GM12865 (cell line): ENCODE measurements at regions not wholly inside any gene's neighbourhood (a gene's known extent, or its start where the extent isn't known, plus 50 kb on each side); places are given as distances from the start of the nearest gene placed in this dataset.

Experiments used
- DNase-seq: peaks from one replicate; pipeline ENCODE4 v3.0.0; 2010; ENCODE audit warnings: low read depth
- H3K4me3 ChIP-seq: 2 replicates; pipeline ENCODE4 v1.5.1; 2011; ENCODE audit warnings: mild to moderate bottlenecking, low read depth, low read length, control low read depth
- CTCF ChIP-seq: IDR thresholded peaks from 2 replicates; pipeline ENCODE4 v1.5.1; 2011; ENCODE audit warnings: low read length, control low read depth, low read depth, inconsistent platforms; ENCODE audit not compliant: insufficient read depth; ENCODE audit errors: missing control alignments

GRCh38 chr3:25041871-25042584, 386.0 kb upstream of the RARB start:
- H3K4me3 ChIP-seq: no peak overlapping the region
- no peak for TF ChIP-seq CTCF

GRCh38 chr3:25043177-25043576, 384.9 kb upstream of the RARB start:
- H3K4me3 ChIP-seq: no peak overlapping the region
- no peak for DNase-seq
- TF ChIP-seq CTCF: no peak

More at GRCh38 chr3:25041871-25042584, 386.0 kb upstream of the RARB start:
- DNase-seq: no peak

- no peak for TF ChIP-seq CTCF
Measured at GRCh38 chr3:25043749-25044148, 384.3 kb upstream of the RARB start.

GRCh38 chr3:25044762-25045710, 383.0 kb upstream of the RARB start:
- TF ChIP-seq CTCF: no peak
- H3K4me3 ChIP-seq: no peak overlapping the region
- DNase-seq: no peak

More at GRCh38 chr3:25043749-25044148, 384.3 kb upstream of the RARB start:
- H3K4me3 ChIP-seq: no peak overlapping the region
- no peak for DNase-seq

- TF ChIP-seq CTCF: no peak
- no peak overlapping the region for H3K4me3 ChIP-seq
- DNase-seq: no peak
Measured at GRCh38 chr3:25046911-25047771, 380.9 kb upstream of the RARB start.

GRCh38 chr3:25049304-25049703, 378.8 kb upstream of the RARB start:
- DNase-seq: no peak
- no peak overlapping the region for H3K4me3 ChIP-seq
- TF ChIP-seq CTCF: no peak
